PC-9 (cell line): ENCODE measurements at regions not wholly inside any gene's neighbourhood (a gene's known extent, or its start where the extent isn't known, plus 50 kb on each side); places are given as distances from the start of the nearest gene placed in this dataset.
"Not testable (repeated sequence)": the region's sequence is repeated elsewhere in the genome, so short reads cannot be mapped to it uniquely, and the experiment has no call there.

ENCODE experiments used
- BruUV-seq: library from RNA; stranded (reverse); fragments of 400-500 nt; replicated peaks from 2 replicates; lab custom pipeline; 2021; lab: Mats Ljungman, UMichigan
- CTCF ChIA-PET: fragments of 300-600 bp; sonication (Branson Sonifier 250); formaldehyde crosslinking; loops from one replicate; lab custom pipeline; 2022; ENCODE audit warnings: antibody characterized with exemption; lab: Charles Lee
- POLR2A ChIA-PET: fragments of 300-600 bp; sonication (Branson Sonifier 250); formaldehyde crosslinking; loops from one replicate; lab custom pipeline; 2022; ENCODE audit warnings: antibody characterized with exemption; ENCODE audit not compliant: unreplicated experiment; lab: Charles Lee
- DNase-seq, 2 experiments: peaks; one replicate each; pipeline versions ENCODE4 v3.0.0 to v3.0.0-alpha.2; 2015 to 2022; ENCODE audit warnings: mixed read lengths in 1 of 2
- H2AFZ ChIP-seq: fragments of 200-600 bp; sonication (generic); 2 replicates; pipeline ENCODE4 v1.8.1; 2017; ENCODE audit warnings: antibody characterized with exemption
- H3F3A ChIP-seq: fragments of 200-600 bp; sonication (generic); 2 replicates; pipeline ENCODE4 v1.8.1; 2017; ENCODE audit warnings: antibody characterized with exemption, mild to moderate bottlenecking, low read depth; ENCODE audit not compliant: insufficient read depth
- H3K27ac ChIP-seq: fragments of 200-600 bp; sonication (generic); 2 replicates; pipeline ENCODE4 v1.6.1; 2016; ENCODE audit warnings: mixed run types
- H3K27me3 ChIP-seq: fragments of 200-600 bp; sonication (generic); 2 replicates; pipeline ENCODE4 v1.6.1; 2016; ENCODE audit warnings: low read depth, mixed run types; ENCODE audit not compliant: insufficient read depth
- H3K36me3 ChIP-seq: fragments of 200-600 bp; sonication (generic); 2 replicates; pipeline ENCODE4 v1.6.1; 2016; ENCODE audit warnings: low read depth, mixed run types
- H3K4me1 ChIP-seq: fragments of 200-600 bp; sonication (generic); replicated peaks from 2 replicates; pipeline ENCODE4 v1.6.1; 2016; ENCODE audit warnings: mixed run types; ENCODE audit not compliant: insufficient read depth
- H3K4me2 ChIP-seq: fragments of 200-600 bp; sonication (generic); 2 replicates; pipeline ENCODE4 v1.6.1; 2017; ENCODE audit warnings: mixed run types
- H3K4me3 ChIP-seq: fragments of 200-600 bp; sonication (generic); 2 replicates; pipeline ENCODE4 v1.6.1; 2016; ENCODE audit warnings: mixed run types
- H3K79me2 ChIP-seq: fragments of 200-600 bp; sonication (generic); 2 replicates; pipeline ENCODE4 v1.6.1; 2017; ENCODE audit warnings: low read depth, mixed run types
- H3K9me2 ChIP-seq: fragments of 200-600 bp; sonication (generic); 2 replicates; pipeline ENCODE4 v1.8.1; 2017; ENCODE audit warnings: mild to moderate bottlenecking; ENCODE audit not compliant: insufficient read depth
- H3K9me3 ChIP-seq: fragments of 200-600 bp; sonication (generic); 2 replicates; pipeline ENCODE4 v1.8.1; 2016; ENCODE audit warnings: low read depth; ENCODE audit not compliant: insufficient read depth
- H4K20me1 ChIP-seq: fragments of 200-600 bp; sonication (generic); 2 replicates; pipeline ENCODE4 v1.8.1; 2017; ENCODE audit not compliant: insufficient read depth
- EZH2 ChIP-seq: fragments of 200-600 bp; sonication (generic); IDR thresholded peaks from 2 replicates; pipeline ENCODE4 v1.8.0; 2017; ENCODE audit warnings: antibody characterized with exemption, low read depth
- intact Hi-C: fragments of 100-400 bp; cut with micrococcal nuclease; formaldehyde crosslinking; loops from one replicate; pipeline ENCODE4 v1.10.0; 2022; ENCODE audit not compliant: unreplicated experiment
- TF ChIP-seq, protein P1 (sequence below): fragments of 200-600 bp; sonication (generic); conservative IDR thresholded peaks from 2 replicates; pipeline ENCODE4 v1.6.1; 2017; ENCODE audit warnings: mixed run types, antibody characterized with exemption, mild to moderate bottlenecking, moderate library complexity

- TF ChIP-seq, protein P1, sequence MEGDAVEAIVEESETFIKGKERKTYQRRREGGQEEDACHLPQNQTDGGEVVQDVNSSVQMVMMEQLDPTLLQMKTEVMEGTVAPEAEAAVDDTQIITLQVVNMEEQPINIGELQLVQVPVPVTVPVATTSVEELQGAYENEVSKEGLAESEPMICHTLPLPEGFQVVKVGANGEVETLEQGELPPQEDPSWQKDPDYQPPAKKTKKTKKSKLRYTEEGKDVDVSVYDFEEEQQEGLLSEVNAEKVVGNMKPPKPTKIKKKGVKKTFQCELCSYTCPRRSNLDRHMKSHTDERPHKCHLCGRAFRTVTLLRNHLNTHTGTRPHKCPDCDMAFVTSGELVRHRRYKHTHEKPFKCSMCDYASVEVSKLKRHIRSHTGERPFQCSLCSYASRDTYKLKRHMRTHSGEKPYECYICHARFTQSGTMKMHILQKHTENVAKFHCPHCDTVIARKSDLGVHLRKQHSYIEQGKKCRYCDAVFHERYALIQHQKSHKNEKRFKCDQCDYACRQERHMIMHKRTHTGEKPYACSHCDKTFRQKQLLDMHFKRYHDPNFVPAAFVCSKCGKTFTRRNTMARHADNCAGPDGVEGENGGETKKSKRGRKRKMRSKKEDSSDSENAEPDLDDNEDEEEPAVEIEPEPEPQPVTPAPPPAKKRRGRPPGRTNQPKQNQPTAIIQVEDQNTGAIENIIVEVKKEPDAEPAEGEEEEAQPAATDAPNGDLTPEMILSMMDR: no peak
- TF ChIP-seq EZH2: no peak
- Histone ChIP-seq H3F3A (no peaks in the 10 kb centered on the region), H3K4me3 (no peak overlapping the region), H3K4me1 (no peaks in the 10 kb centered on the region), H3K36me3 (no peaks in the 10 kb centered on the region), H3K4me2 (no peak overlapping the region), H3K79me2 (no peaks in the 10 kb centered on the region), H3K9me2 (no peaks in the 10 kb centered on the region), H2AFZ (no peak overlapping the region), H4K20me1 (no peaks in the 10 kb centered on the region), H3K27me3 (no peaks in the 10 kb centered on the region), H3K27ac (no peak overlapping the region), H3K9me3 (no peaks in the 10 kb centered on the region)
- POLR2A ChIA-PET: no interaction called here
- CTCF ChIA-PET: no interaction called here
- intact Hi-C loops: no loop called here
- no TSS peak for BruUV-seq
- no peak for DNase-seq
These were observed 381.4 kb upstream of the RGMB start for GRCh38 chr5:98391921-98392625.

DNA sequence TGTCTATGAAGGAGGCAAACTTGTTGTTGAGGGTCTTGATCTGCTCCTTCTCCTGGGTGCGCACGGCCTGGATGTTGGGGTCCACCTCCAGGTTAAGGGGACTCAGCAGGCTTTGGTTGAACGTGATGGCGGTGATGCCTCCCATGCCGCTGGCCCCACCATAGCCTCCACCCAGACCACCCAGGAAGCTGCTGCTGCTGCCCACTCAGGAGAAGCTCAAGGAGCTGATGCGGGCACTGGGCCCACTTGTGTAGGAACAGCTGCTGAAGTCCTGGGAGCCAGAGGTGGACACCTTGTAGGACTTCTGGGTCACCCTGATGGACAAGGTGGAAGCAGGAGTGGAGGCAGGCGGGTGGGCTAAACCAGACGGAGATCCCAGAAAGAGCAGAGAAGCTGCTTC lies 380.3 kb upstream of the RGMB start:
- POLR2A ChIA-PET, H2AFZ ChIP-seq, H3K9me3 ChIP-seq, H3K4me3 ChIP-seq, H4K20me1 ChIP-seq, H3K36me3 ChIP-seq, H3F3A ChIP-seq, H3K4me2 ChIP-seq, H3K79me2 ChIP-seq, H3K9me2 ChIP-seq, H3K4me1 ChIP-seq, intact Hi-C loops, H3K27me3 ChIP-seq, BruUV-seq, H3K27ac ChIP-seq, DNase-seq: not testable (repeated sequence)
- CTCF ChIA-PET: interaction anchor here (0.7 kb wide), 1 partner anchor 28 kb away, joined by 3 read pairs; no protein-coding TSS in a partner anchor

DNA sequence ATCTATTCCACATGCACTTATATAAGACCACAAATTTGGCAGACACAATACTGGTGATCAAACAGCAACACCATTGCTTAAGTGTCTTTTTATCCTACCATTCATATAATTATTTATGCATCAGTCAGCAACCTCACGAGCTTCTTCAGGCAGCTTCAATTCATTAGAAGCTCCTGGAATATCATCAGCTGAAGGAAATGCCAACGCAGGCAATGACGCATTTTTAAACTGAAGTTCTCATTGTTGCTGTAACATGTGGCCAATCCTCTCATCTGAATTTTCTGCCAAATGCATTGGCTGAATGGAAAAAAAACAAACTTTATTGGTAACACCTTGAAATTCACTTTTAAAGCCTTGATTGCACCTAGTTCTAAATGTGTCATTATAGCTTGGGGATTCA lies 376.4 kb upstream of the RGMB start:
- no peaks in the 10 kb centered on the region for H3K36me3 ChIP-seq
- CTCF ChIA-PET: no interaction called here
- H3K79me2 ChIP-seq: no peaks in the 10 kb centered on the region
- H3K27ac ChIP-seq: no peak overlapping the region
- H3K4me1 ChIP-seq: no peaks in the 10 kb centered on the region
- H3K4me3 ChIP-seq: no peak overlapping the region
- H3K27me3 ChIP-seq: no peaks in the 10 kb centered on the region
- H4K20me1 ChIP-seq: no peaks in the 10 kb centered on the region
- no peaks in the 10 kb centered on the region for H3K9me2 ChIP-seq
- DNase-seq: no peak
- H2AFZ ChIP-seq: no peak overlapping the region
- TF ChIP-seq, protein P1: no peak
- TF ChIP-seq EZH2: no peak
- POLR2A ChIA-PET: no interaction called here
- no peak overlapping the region for H3K4me2 ChIP-seq
- H3F3A ChIP-seq: no peaks in the 10 kb centered on the region
- intact Hi-C loops: no loop called here
- H3K9me3 ChIP-seq: no peaks in the 10 kb centered on the region
- no TSS peak for BruUV-seq

- no TSS peak for BruUV-seq
- POLR2A ChIA-PET: no interaction called here
- no peaks in the 10 kb centered on the region for H4K20me1 ChIP-seq
- no peak for DNase-seq
- intact Hi-C loops: no loop called here
- no peak for TF ChIP-seq EZH2
- TF ChIP-seq, protein P1: no peak
- no peaks in the 10 kb centered on the region for H3K4me1 ChIP-seq
- H3K79me2 ChIP-seq: no peaks in the 10 kb centered on the region
- H3K4me2 ChIP-seq: no peak overlapping the region
- no peaks in the 10 kb centered on the region for H3K9me3 ChIP-seq
- no peaks in the 10 kb centered on the region for H3K9me2 ChIP-seq
- CTCF ChIA-PET: no interaction called here
- no peak overlapping the region for H2AFZ ChIP-seq
- no peaks in the 10 kb centered on the region for H3F3A ChIP-seq
- no peak overlapping the region for H3K27ac ChIP-seq
- H3K27me3 ChIP-seq: no peaks in the 10 kb centered on the region
- H3K36me3 ChIP-seq: no peaks in the 10 kb centered on the region
- no peak overlapping the region for H3K4me3 ChIP-seq
These were observed 375.0 kb upstream of the RGMB start for GRCh38 chr5:98398465-98398864.
